GM12878 (cell line): ENCODE measurements at regions not wholly inside any gene's neighbourhood (a gene's known extent, or its start where the extent isn't known, plus 50 kb on each side); places are given as distances from the start of the nearest gene placed in this dataset.

ENCODE experiments used
- ATAC-seq: fragments of 200-7000 bp; cut with Tn5 transposase; 3 replicates; pipeline ENCODE4 v1.9.1; 2020; ENCODE audit warnings: mild to moderate bottlenecking, moderate library complexity
- BruUV-seq: library from RNA; stranded (reverse); fragments of 400-500 nt; replicated peaks from 2 replicates; lab custom pipeline; 2021; lab: Mats Ljungman, UMichigan
- CTCF ChIA-PET: fragments of 300-600 bp; sonication (Branson Sonifier 250); formaldehyde crosslinking; extraction: SDS; loops from one replicate; lab custom pipeline; 2021; ENCODE audit warnings: inconsistent platforms; lab: Yijun Ruan, JAX
- POLR2A ChIA-PET: fragments of 350-600 bp; formaldehyde crosslinking; extraction: SDS; loops from one replicate; lab custom pipeline; 2021; ENCODE audit warnings: inconsistent platforms; lab: Charles Lee
- RAD21 ChIA-PET: fragments of 300-600 bp; sonication (Branson Sonifier 250); formaldehyde crosslinking; loops from one replicate; lab custom pipeline; 2023; ENCODE audit warnings: antibody characterized with exemption; ENCODE audit not compliant: unreplicated experiment; lab: Charles Lee
- SMC1A ChIA-PET: fragments of 300-600 bp; sonication (Branson Sonifier 250); formaldehyde crosslinking; loops from one replicate; lab custom pipeline; 2023; ENCODE audit not compliant: unreplicated experiment, uncharacterized antibody; lab: Charles Lee
- DNase-seq: peaks from one replicate; pipeline ENCODE4 v3.0.0-alpha.2; 2011; ENCODE audit warnings: low read depth, low spot score
- FAIRE-seq: peaks from 3 replicates; lab custom pipeline; 2011; peaks lifted over from hg19 to GRCh38; lab: Jason Lieb, UNC
- H2AFZ ChIP-seq: 2 replicates; pipeline ENCODE4 v1.6.0; 2011; ENCODE audit warnings: low read depth, low read length, control low read depth; ENCODE audit not compliant: control insufficient read depth
- H3K27ac ChIP-seq: 2 replicates; pipeline ENCODE4 v1.5.1; 2011; ENCODE audit warnings: control low read depth; ENCODE audit not compliant: control insufficient read depth, insufficient read depth
- H3K27me3 ChIP-seq, 2 experiments: replicated peaks in 1 of 2; 2 replicates each; pipeline versions ENCODE4 v1.6.0 to v1.6.1; 2011; ENCODE audit warnings: low read length in 1 of 2; ENCODE audit not compliant: control insufficient read depth in 2 of 2, insufficient read depth in 2 of 2
- H3K36me3 ChIP-seq, 2 experiments: 2 replicates each; pipeline ENCODE4 v1.5.1; 2011; ENCODE audit warnings: low read length in 1 of 2; ENCODE audit not compliant: control insufficient read depth in 2 of 2, insufficient read depth in 2 of 2
- H3K4me1 ChIP-seq: 2 replicates; pipeline ENCODE4 v1.6.1; 2011; ENCODE audit warnings: mild to moderate bottlenecking, low read length, moderate library complexity, mixed read lengths; ENCODE audit not compliant: control insufficient read depth, insufficient read depth
- H3K4me2 ChIP-seq: 2 replicates; pipeline ENCODE4 v1.6.0; 2011; ENCODE audit warnings: control low read depth; ENCODE audit not compliant: control insufficient read depth, insufficient read depth
- H3K4me3 ChIP-seq: fragments of 200-600 bp; sonication (generic); 2 replicates; pipeline ENCODE4 v1.5.1; 2016
- H3K79me2 ChIP-seq: 2 replicates; pipeline ENCODE4 v1.6.0; 2011; ENCODE audit warnings: low read length; ENCODE audit not compliant: control insufficient read depth, insufficient read depth
- H3K9ac ChIP-seq: 2 replicates; pipeline ENCODE4 v1.8.0; 2011; ENCODE audit warnings: low read length, control low read depth, mixed read lengths; ENCODE audit not compliant: control insufficient read depth, insufficient read depth
- H3K9me3 ChIP-seq: replicated peaks from 3 replicates; pipeline ENCODE4 v1.5.1; 2011; ENCODE audit warnings: mild to moderate bottlenecking, low read length; ENCODE audit not compliant: control insufficient read depth, insufficient read depth
- H4K20me1 ChIP-seq: 2 replicates; pipeline ENCODE4 v1.6.0; 2011; ENCODE audit not compliant: control insufficient read depth, insufficient read depth
- BACH1 ChIP-seq: fragments of 450-650 bp; IDR thresholded peaks from 2 replicates; pipeline ENCODE4 v1.6.1; 2017; ENCODE audit warnings: mild to moderate bottlenecking, borderline replicate concordance
- BHLHE40 ChIP-seq, 2 experiments: fragments of 450-650 bp in 1 of 2; IDR thresholded peaks; 2 replicates each; pipeline ENCODE4 v1.6.1; 2011 to 2017; ENCODE audit warnings: low read depth in 2 of 2, borderline replicate concordance in 1 of 2, improper control_type of control experiment in 1 of 2, low read length in 1 of 2, mild to moderate bottlenecking in 1 of 2
- CBX5 ChIP-seq: sonication (generic); IDR thresholded peaks from 2 replicates; pipeline ENCODE4 v1.6.1; 2016; ENCODE audit warnings: low read depth, moderate library complexity, mild to moderate bottlenecking, inconsistent platforms
- EZH2 ChIP-seq: IDR thresholded peaks from 2 replicates; pipeline ENCODE4 v1.6.1; 2012; ENCODE audit warnings: low read depth, mild to moderate bottlenecking, control low read depth, inconsistent platforms, low read length, borderline replicate concordance; ENCODE audit not compliant: control insufficient read depth
- GATAD2B ChIP-seq: fragments of 450-650 bp; conservative IDR thresholded peaks from 2 replicates; pipeline ENCODE4 v1.6.1; 2017; ENCODE audit warnings: low read depth, mild to moderate bottlenecking, moderate library complexity
- KAT2A ChIP-seq: conservative IDR thresholded peaks from 2 replicates; pipeline ENCODE4 v1.6.1; 2011; ENCODE audit warnings: low read depth, low read length; ENCODE audit not compliant: control insufficient read depth
- LARP7 ChIP-seq: fragments of 450-650 bp; IDR thresholded peaks from 2 replicates; pipeline ENCODE4 v1.6.1; 2017; ENCODE audit warnings: mild to moderate bottlenecking
- MXI1 ChIP-seq: fragments of 150-350 bp; IDR thresholded peaks from 2 replicates; pipeline ENCODE4 v1.6.1; 2011; ENCODE audit warnings: low read depth, mild to moderate bottlenecking, inconsistent platforms, low read length, improper control_type of control experiment
- NFYA ChIP-seq: IDR thresholded peaks from 2 replicates; pipeline ENCODE4 v1.6.1; 2011; ENCODE audit warnings: low read depth, mild to moderate bottlenecking, low read length, improper control_type of control experiment, borderline replicate concordance
- SMAD5 ChIP-seq: IDR thresholded peaks from 2 replicates; pipeline ENCODE4 v1.6.1; 2016; ENCODE audit warnings: antibody characterized with exemption, low read depth
- SREBF1 ChIP-seq: IDR thresholded peaks from 2 replicates; pipeline ENCODE4 v1.6.1; 2012; ENCODE audit warnings: mild to moderate bottlenecking, low read length
- SRF ChIP-seq, 2 experiments: IDR thresholded peaks; 2 replicates each; pipeline ENCODE4 v1.6.1; 2011; ENCODE audit warnings: low read depth in 2 of 2, low read length in 2 of 2, mild to moderate bottlenecking in 1 of 2, moderate library complexity in 1 of 2
- STAT1 ChIP-seq: fragments of 450-650 bp; conservative IDR thresholded peaks from 2 replicates; pipeline ENCODE4 v1.6.1; 2014; ENCODE audit warnings: antibody characterized with exemption, mild to moderate bottlenecking
- TCF7 ChIP-seq: IDR thresholded peaks from 2 replicates; pipeline ENCODE4 v1.6.1; 2014; ENCODE audit warnings: antibody characterized with exemption, borderline replicate concordance
- WGBS: methylation state at CpG from one replicate; pipeline ENCODE4 v1.1.6; 2016; ENCODE audit warnings: low lambda C conversion rate; ENCODE audit not compliant: insufficient replicate concordance, insufficient coverage; ENCODE audit errors: missing lambda C conversion rate; 5-methylcytosine and 5-hydroxymethylcytosine counted together
- in situ Hi-C: fragments of 300-500 bp; cut with MboI; formaldehyde crosslinking; loops from 9 replicates; pipeline ENCODE4 v1.14.3; 2018; ENCODE audit warnings: mixed read lengths
- intact Hi-C: fragments of 100-400 bp; cut with micrococcal nuclease; formaldehyde crosslinking; loops from one replicate; pipeline ENCODE4 v1.14.2; 2022; ENCODE audit not compliant: unreplicated experiment
- TF ChIP-seq, protein P1 (sequence below): fragments of 450-650 bp; IDR thresholded peaks from 2 replicates; pipeline ENCODE4 v1.6.1; 2016; ENCODE audit warnings: mild to moderate bottlenecking
- TF ChIP-seq, protein P2 (sequence below): IDR thresholded peaks from 2 replicates; pipeline ENCODE4 v1.6.1; 2011; ENCODE audit warnings: low read depth, low read length, improper control_type of control experiment, borderline replicate concordance
- TF ChIP-seq, protein P3 (sequence below): IDR thresholded peaks from 2 replicates; pipeline ENCODE4 v1.6.1; 2011; ENCODE audit warnings: low read depth, mild to moderate bottlenecking, low read length, moderate library complexity, borderline replicate concordance; ENCODE audit errors: extremely low read depth

DNA sequence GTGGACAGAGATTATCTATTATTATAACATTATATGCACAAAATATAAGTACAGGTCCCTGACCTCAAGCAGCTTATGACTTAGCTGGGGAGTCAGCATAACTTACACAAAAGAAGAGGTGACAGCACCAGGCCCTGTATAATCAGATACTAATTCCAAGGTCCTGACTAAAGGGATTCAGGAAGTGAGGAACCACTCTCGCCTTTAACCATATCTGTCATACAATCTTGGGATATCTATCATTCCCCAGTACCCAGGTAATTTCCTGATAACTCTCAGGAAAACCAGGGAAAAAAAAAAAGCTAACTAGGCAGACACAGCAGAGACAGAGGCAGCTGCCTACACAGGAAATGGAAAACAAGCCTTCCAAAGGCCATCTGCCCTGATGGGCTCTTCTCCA, 78.5 kb upstream of the CAMK1G start:
- CTCF ChIA-PET, result interaction anchor here (0.7 to 1.9 kb wide), 2 partner anchors 9 to 60 kb away, joined by 3 to 11 read pairs; no protein-coding TSS in a partner anchor
- POLR2A ChIA-PET, result interaction anchor here (1.0 kb wide), 1 partner anchor 17 kb away, joined by 3 read pairs; no protein-coding TSS in a partner anchor

DNA sequence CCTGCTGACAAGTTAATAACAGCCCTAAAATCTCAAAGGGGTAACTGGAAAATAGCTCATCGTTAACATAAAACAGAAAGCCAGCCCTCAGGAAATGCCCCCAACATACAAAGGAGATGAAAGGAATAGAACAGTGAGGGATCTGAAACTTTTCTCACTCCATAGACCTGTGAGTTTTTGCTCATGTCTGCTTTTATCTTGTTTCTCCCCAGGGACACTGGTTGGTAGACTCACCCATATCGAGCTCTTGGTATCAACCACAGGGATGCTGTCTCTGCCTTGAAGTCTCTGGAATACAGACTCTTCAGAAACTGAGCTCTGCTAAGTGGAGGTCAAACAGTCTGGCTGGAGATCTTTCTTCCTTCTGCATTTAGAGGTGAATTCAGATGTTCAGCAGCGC, 77.4 kb upstream of the CAMK1G start:
- SMC1A ChIA-PET, result interaction anchor here (0.9 kb wide), 1 partner anchor 10 kb away, joined by 3 read pairs; no protein-coding TSS in a partner anchor
- FAIRE-seq (no peak), DNase-seq (no peak), ATAC-seq (no peak)
- RAD21 ChIA-PET, result no interaction called here
- CTCF ChIA-PET, result interaction anchor here (1.9 kb wide), 1 partner anchor 8 kb away, joined by 11 read pairs; no protein-coding TSS in a partner anchor
- no peak overlapping the region for H3K4me3 ChIP-seq
- no peak overlapping the region for H2AFZ ChIP-seq
- no peaks in the 10 kb centered on the region for H4K20me1 ChIP-seq
- WGBS, result 12% methylated on average over 3 of the region's 3 CpGs
- no peaks in the 10 kb centered on the region for H3K27me3 ChIP-seq
- H3K4me1 ChIP-seq, result no peaks in the 10 kb centered on the region
- POLR2A ChIA-PET, result interaction anchor here (1.0 kb wide), 1 partner anchor 16 kb away, joined by 3 read pairs; no protein-coding TSS in a partner anchor
- no peak overlapping the region for H3K27ac ChIP-seq
- no peaks in the 10 kb centered on the region for H3K79me2 ChIP-seq
- intact Hi-C loops, result no loop called here
- H3K4me2 ChIP-seq, result no peak overlapping the region
- in situ Hi-C loops, result no loop called here
- H3K36me3 ChIP-seq, result no peaks in the 10 kb centered on the region
- H3K9me3 ChIP-seq, result no peaks in the 10 kb centered on the region; the same call in 2 of the 3 replicates
- H3K9ac ChIP-seq, result no peak overlapping the region
- no TSS peak for BruUV-seq
- no peak for TF ChIP-seq LARP7
- TF ChIP-seq, protein P1, sequence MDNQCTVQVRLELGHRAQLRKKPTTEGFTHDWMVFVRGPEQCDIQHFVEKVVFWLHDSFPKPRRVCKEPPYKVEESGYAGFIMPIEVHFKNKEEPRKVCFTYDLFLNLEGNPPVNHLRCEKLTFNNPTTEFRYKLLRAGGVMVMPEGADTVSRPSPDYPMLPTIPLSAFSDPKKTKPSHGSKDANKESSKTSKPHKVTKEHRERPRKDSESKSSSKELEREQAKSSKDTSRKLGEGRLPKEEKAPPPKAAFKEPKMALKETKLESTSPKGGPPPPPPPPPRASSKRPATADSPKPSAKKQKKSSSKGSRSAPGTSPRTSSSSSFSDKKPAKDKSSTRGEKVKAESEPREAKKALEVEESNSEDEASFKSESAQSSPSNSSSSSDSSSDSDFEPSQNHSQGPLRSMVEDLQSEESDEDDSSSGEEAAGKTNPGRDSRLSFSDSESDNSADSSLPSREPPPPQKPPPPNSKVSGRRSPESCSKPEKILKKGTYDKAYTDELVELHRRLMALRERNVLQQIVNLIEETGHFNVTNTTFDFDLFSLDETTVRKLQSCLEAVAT, result no peak
- no peak for TF ChIP-seq STAT1
- no peak for TF ChIP-seq SREBF1
- no peak for TF ChIP-seq SRF (IDR thresholded peaks at IDR 0.05; ENCODE audit: low read depth in 2 of 2, low read length in 2 of 2)
- TF ChIP-seq, protein P2, sequence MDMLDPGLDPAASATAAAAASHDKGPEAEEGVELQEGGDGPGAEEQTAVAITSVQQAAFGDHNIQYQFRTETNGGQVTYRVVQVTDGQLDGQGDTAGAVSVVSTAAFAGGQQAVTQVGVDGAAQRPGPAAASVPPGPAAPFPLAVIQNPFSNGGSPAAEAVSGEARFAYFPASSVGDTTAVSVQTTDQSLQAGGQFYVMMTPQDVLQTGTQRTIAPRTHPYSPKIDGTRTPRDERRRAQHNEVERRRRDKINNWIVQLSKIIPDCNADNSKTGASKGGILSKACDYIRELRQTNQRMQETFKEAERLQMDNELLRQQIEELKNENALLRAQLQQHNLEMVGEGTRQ, result no peak
- TF ChIP-seq TCF7, result no peak
- no peak for TF ChIP-seq NFYA
- no peak for TF ChIP-seq MXI1
- TF ChIP-seq, protein P3, sequence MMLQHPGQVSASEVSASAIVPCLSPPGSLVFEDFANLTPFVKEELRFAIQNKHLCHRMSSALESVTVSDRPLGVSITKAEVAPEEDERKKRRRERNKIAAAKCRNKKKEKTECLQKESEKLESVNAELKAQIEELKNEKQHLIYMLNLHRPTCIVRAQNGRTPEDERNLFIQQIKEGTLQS, result no peak
- no peak for TF ChIP-seq BHLHE40 (IDR thresholded peaks at IDR 0.05; ENCODE audit: borderline replicate concordance in 1 of 2, low read depth in 2 of 2, low read length in 1 of 2)
- TF ChIP-seq CBX5, result no peak
- TF ChIP-seq KAT2A, result no peak
- TF ChIP-seq EZH2, result no peak

More for the DNA sequence above, 78.5 kb upstream of the CAMK1G start:
- Histone ChIP-seq H2AFZ (no peak overlapping the region), H3K79me2 (no peaks in the 10 kb centered on the region), H3K4me3 (no peak overlapping the region), H3K4me1 (no peaks in the 10 kb centered on the region), H3K4me2 (no peak overlapping the region), H3K27ac (no peak overlapping the region), H4K20me1 (no peaks in the 10 kb centered on the region), H3K36me3 (no peaks in the 10 kb centered on the region), H3K27me3 (no peaks in the 10 kb centered on the region), H3K9me3 (peaks cover 1% of the 10 kb centered on the region; the same call in 1 of the 3 replicates), H3K9ac (no peak overlapping the region)
- in situ Hi-C loops, result no loop called here
- intact Hi-C loops, result no loop called here
- DNase-seq (no peak), FAIRE-seq (no peak), ATAC-seq (no peak)
- no TSS peak for BruUV-seq
- ChIA-PET RAD21 (no interaction called here), SMC1A (interaction anchor here (1.0 kb wide), 1 partner anchor 8 kb away, joined by 3 read pairs; no protein-coding TSS in a partner anchor)
- TF ChIP-seq BACH1, result no peak
- TF ChIP-seq GATAD2B, result no peak
- no peak for TF ChIP-seq SMAD5
- WGBS, result 0% methylated on average over 1 of the region's 1 CpG
